Body of pancreas (tissue), 4 donors: ENCODE measurements at regions not wholly inside any gene's neighbourhood (a gene's known extent, or its start where the extent isn't known, plus 50 kb on each side); places are given as distances from the start of the nearest gene placed in this dataset.

Experiments used
- ATAC-seq: fragments of 150-250 bp; one replicate; pipeline ENCODE4 v1.9.1; 2016
- DNase-seq, 4 donors: peaks; one replicate each; pipeline ENCODE4 v3.0.0-alpha.2; 2019
- H3K27ac ChIP-seq, 4 donors: fragments of 200-600 bp; sonication (generic); 1 replicate in 3 of 4; 2 replicates in 1 of 4; pipeline versions ENCODE4 v1.5.1 to v1.6.1; 2016 to 2019; ENCODE audit warnings: mild to moderate bottlenecking in 1 of 4, mixed read lengths in 1 of 4, moderate library complexity in 1 of 4
- H3K27me3 ChIP-seq, 2 donors: fragments of 200-600 bp; sonication (generic); one replicate each; pipeline ENCODE4 v1.6.0; 2016; ENCODE audit warnings: mild to moderate bottlenecking in 1 of 2
- H3K36me3 ChIP-seq, 2 donors: fragments of 200-600 bp; sonication (generic); replicated peaks in 1 of 2; 2 replicates each; pipeline ENCODE4 v1.5.1; 2016; ENCODE audit warnings: low read depth in 2 of 2; ENCODE audit not compliant: insufficient read depth in 1 of 2
- H3K4me1 ChIP-seq: fragments of 200-600 bp; sonication (generic); one replicate; pipeline ENCODE4 v1.6.0; 2016
- H3K4me3 ChIP-seq, 2 donors: fragments of 200-600 bp; sonication (generic); 1 replicate in 1 of 2; 2 replicates in 1 of 2; pipeline ENCODE4 v1.5.1; 2016 to 2019
- H3K9me3 ChIP-seq, 3 donors: fragments of 200-600 bp; sonication (generic); 1 replicate in 2 of 3; 2 replicates in 1 of 3; pipeline ENCODE4 v1.5.1; 2016
- POLR2A ChIP-seq, 3 donors: fragments of 450-650 bp; IDR thresholded peaks; one replicate each; pipeline ENCODE4 v1.6.1; 2016; ENCODE audit warnings: antibody characterized with exemption in 3 of 3, mild to moderate bottlenecking in 2 of 3
- WGBS, 2 donors: methylation state at CpG; one replicate each; pipeline ENCODE4 v1.1.5; 2017; 5-methylcytosine and 5-hydroxymethylcytosine counted together
- intact Hi-C: fragments of 100-400 bp; cut with DNase I; formaldehyde crosslinking; loops from one replicate; pipeline ENCODE4 v1.15.1; 2023
- TF ChIP-seq, protein P1 (sequence below), 7 experiments: fragments of 450-650 bp in 4 of 7; fragments of 200-600 bp in 3 of 7; sonication (generic) in 3 of 7; IDR thresholded peaks; one replicate each; pipeline ENCODE4 v1.5.1; 2016 to 2019; ENCODE audit warnings: antibody characterized with exemption in 7 of 7

DNA sequence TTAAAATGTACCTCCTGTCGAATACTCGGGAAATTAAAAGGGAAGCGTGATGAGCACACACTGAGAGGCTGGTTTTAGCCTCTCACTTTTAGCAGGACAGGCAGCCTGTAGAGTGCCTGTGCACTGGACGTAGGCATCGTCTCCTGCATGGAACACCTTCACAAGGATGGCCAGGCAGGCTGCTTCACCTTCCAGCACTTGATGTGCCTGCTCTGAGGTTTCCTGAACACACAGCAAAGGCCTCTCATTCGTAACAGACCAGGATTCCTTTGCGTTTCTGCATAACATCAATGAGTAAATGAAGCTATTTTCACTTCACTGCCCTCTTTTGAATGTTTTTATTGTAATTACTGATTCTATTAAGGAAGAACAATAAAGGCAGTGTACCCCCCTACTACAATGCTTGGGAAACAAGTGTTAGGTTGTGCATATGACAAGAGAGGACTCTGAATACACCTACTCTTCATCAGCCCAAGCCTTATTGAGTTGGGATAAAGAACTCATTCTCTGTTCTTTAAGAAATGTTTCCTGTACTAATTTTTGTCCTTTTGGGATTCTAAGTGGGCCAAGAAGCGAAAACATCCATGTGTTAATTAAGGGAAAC, 1077.6 kb upstream of the FOXG1 start:
- DNase-seq (no peak), ATAC-seq (no peak)
- Histone ChIP-seq H3K27ac (no peak overlapping the region), H3K4me1 (no peaks in the 10 kb centered on the region), H3K9me3 (no peaks in the 10 kb centered on the region), H3K27me3 (no peaks in the 10 kb centered on the region), H3K4me3 (no peak overlapping the region), H3K36me3 (no peaks in the 10 kb centered on the region)
- intact Hi-C loops = no loop called here
- WGBS, 2 donors = 63 to 73% methylated on average over 8 of the region's 8 CpGs
- TF ChIP-seq POLR2A (IDR thresholded peaks at IDR 0.05) = no peak
- TF ChIP-seq, protein P1, sequence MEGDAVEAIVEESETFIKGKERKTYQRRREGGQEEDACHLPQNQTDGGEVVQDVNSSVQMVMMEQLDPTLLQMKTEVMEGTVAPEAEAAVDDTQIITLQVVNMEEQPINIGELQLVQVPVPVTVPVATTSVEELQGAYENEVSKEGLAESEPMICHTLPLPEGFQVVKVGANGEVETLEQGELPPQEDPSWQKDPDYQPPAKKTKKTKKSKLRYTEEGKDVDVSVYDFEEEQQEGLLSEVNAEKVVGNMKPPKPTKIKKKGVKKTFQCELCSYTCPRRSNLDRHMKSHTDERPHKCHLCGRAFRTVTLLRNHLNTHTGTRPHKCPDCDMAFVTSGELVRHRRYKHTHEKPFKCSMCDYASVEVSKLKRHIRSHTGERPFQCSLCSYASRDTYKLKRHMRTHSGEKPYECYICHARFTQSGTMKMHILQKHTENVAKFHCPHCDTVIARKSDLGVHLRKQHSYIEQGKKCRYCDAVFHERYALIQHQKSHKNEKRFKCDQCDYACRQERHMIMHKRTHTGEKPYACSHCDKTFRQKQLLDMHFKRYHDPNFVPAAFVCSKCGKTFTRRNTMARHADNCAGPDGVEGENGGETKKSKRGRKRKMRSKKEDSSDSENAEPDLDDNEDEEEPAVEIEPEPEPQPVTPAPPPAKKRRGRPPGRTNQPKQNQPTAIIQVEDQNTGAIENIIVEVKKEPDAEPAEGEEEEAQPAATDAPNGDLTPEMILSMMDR (IDR thresholded peaks at IDR 0.05) = no peak

GRCh38 chr14:27712364-27712763, 1054.2 kb upstream of the FOXG1 start:
- Histone ChIP-seq H3K4me1 (no peaks in the 10 kb centered on the region), H3K36me3 (no peaks in the 10 kb centered on the region), H3K27ac (no peak overlapping the region), H3K27me3 (no peaks in the 10 kb centered on the region), H3K9me3 (no peaks in the 10 kb centered on the region), H3K4me3 (no peak overlapping the region)
- intact Hi-C loops = no loop called here
- TF ChIP-seq, protein P1 (IDR thresholded peaks at IDR 0.05) = no peak
- no peak for TF ChIP-seq POLR2A (IDR thresholded peaks at IDR 0.05)
- no peak for DNase-seq
- no peak for ATAC-seq
- 61 to 67% methylated on average over 2 of the region's 2 CpGs for WGBS, 2 donors

GRCh38 chr14:27715561-27715960, 1051.0 kb upstream of the FOXG1 start:
- intact Hi-C loops = no loop called here
- no peaks in the 10 kb centered on the region for H3K27me3 ChIP-seq
- no peaks in the 10 kb centered on the region for H3K36me3 ChIP-seq
- ATAC-seq (no peak), DNase-seq (no peak)
- TF ChIP-seq, protein P1 (IDR thresholded peaks at IDR 0.05) = no peak
- TF ChIP-seq POLR2A (IDR thresholded peaks at IDR 0.05) = no peak
- no peak overlapping the region for H3K27ac ChIP-seq
- no peak overlapping the region for H3K4me3 ChIP-seq
- H3K9me3 ChIP-seq = no peaks in the 10 kb centered on the region
- H3K4me1 ChIP-seq = no peaks in the 10 kb centered on the region

DNA sequence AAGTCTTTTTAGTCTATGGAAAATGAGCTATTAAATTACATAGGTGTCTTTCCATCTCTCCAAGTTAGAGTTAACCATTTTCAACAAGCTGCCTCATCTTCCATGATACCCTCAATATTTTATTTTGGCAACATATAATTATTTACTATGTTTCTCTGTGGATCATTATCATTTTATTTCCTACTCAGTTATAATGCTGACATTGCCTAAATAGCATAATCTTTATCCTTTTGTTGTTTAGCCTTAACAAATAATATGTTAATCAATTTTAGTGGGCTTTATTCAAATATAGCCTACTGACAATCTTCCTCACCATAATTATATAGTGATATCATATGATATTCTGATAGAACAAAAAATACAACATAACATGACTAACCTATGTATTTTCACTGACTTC, 1044.8 kb upstream of the FOXG1 start:
- no peaks in the 10 kb centered on the region for H3K9me3 ChIP-seq
- no peaks in the 10 kb centered on the region for H3K36me3 ChIP-seq
- intact Hi-C loops = no loop called here
- H3K27me3 ChIP-seq = no peaks in the 10 kb centered on the region
- TF ChIP-seq POLR2A (IDR thresholded peaks at IDR 0.05) = no peak
- TF ChIP-seq, protein P1 (IDR thresholded peaks at IDR 0.05) = no peak
- ATAC-seq (no peak), DNase-seq (no peak)
- no peaks in the 10 kb centered on the region for H3K4me1 ChIP-seq
- no peak overlapping the region for H3K4me3 ChIP-seq
- H3K27ac ChIP-seq = no peak overlapping the region

- no peak for DNase-seq
- no peak for ATAC-seq
- no peaks in the 10 kb centered on the region for H3K4me1 ChIP-seq
- H3K36me3 ChIP-seq = no peaks in the 10 kb centered on the region
- intact Hi-C loops = no loop called here
- H3K9me3 ChIP-seq = no peaks in the 10 kb centered on the region
- TF ChIP-seq POLR2A (IDR thresholded peaks at IDR 0.05) = no peak
- TF ChIP-seq, protein P1 (IDR thresholded peaks at IDR 0.05) = no peak
- no peak overlapping the region for H3K4me3 ChIP-seq
- H3K27me3 ChIP-seq = no peaks in the 10 kb centered on the region
- no peak overlapping the region for H3K27ac ChIP-seq
- WGBS, 2 donors = 26 to 30% methylated on average over 4 of the region's 4 CpGs
These were observed 1041.1 kb upstream of the FOXG1 start for GRCh38 chr14:27725482-27725881.
